ENCODE measurements at regions not wholly inside any gene's neighbourhood (a gene's known extent, or its start where the extent isn't known, plus 50 kb on each side); places are given as distances from the start of the nearest gene placed in this dataset.

DNA sequence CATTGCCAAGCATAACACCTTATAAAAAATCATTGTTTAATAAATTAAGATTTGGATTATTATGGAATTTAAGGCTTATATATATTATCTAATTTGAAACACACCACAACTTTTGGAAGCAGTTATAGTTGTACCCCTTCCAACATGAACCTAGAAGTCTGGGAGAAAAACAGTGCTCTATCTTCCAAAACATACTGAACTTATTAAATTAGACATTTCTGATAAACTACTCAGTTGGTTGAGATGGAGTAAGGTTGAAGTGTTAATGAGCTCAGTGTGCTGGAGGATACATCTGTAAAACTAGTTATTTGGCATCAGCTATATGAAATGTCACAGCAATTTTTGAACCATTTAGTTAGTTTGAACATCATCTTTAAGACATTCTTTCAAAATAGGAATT, 227.4 kb downstream of the ALX1 start:
- no peak for DNase-seq (ENCODE audit: low spot score)
- Mint-ChIP-seq H3K27me3 (ENCODE audit: unreplicated experiment) (no peaks in the 10 kb centered on the region), H3K9me3 (ENCODE audit: unreplicated experiment) (no peaks in the 10 kb centered on the region), H3K4me1 (ENCODE audit: unreplicated experiment) (no peaks in the 10 kb centered on the region), H3K4me3 (ENCODE audit: unreplicated experiment) (no peak overlapping the region), H3K36me3 (ENCODE audit: low read depth, unreplicated experiment) (no peaks in the 10 kb centered on the region), H3K27ac (ENCODE audit: unreplicated experiment) (no peak overlapping the region)
- TF ChIP-seq, protein P1, sequence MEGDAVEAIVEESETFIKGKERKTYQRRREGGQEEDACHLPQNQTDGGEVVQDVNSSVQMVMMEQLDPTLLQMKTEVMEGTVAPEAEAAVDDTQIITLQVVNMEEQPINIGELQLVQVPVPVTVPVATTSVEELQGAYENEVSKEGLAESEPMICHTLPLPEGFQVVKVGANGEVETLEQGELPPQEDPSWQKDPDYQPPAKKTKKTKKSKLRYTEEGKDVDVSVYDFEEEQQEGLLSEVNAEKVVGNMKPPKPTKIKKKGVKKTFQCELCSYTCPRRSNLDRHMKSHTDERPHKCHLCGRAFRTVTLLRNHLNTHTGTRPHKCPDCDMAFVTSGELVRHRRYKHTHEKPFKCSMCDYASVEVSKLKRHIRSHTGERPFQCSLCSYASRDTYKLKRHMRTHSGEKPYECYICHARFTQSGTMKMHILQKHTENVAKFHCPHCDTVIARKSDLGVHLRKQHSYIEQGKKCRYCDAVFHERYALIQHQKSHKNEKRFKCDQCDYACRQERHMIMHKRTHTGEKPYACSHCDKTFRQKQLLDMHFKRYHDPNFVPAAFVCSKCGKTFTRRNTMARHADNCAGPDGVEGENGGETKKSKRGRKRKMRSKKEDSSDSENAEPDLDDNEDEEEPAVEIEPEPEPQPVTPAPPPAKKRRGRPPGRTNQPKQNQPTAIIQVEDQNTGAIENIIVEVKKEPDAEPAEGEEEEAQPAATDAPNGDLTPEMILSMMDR (IDR thresholded peaks at IDR 0.05; ENCODE audit: unreplicated experiment): no peak

DNA sequence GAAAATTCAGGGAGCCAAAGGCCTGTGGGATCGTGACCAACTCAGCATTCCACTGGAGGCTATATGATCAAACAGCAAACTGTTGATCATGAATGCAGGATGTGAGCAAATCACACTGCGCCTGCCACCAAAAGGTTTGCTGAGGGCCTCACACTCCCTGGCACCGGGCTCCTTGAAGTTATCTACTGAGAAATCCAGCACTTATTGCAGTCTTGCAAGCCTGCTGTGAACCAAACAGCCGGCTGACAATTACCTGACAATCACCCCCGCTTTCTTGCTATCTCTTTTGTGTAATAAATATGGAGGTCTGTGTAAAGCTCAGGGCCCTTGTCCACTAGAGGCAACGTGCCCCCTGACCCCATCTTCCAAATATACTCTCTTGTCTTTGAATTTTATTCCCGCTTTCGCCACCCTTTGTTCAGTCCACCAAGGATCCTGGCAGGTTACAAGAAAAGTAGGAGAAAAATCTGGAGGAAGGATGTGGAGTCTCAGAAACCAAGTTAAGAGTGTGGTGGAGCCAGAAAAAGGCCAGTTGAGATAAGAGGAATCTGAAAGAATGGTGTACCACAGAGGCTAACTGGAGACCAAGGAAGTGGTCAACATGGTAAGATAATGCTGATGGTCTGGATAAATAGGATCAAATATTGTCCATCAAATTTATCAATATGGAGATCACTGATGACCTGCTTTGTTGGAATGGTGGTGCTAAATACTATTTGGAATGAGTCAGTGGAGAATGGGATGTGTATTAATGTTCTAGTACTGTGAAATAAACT, 229.2 kb downstream of the ALX1 start:
- Mint-ChIP-seq H3K4me3 (ENCODE audit: unreplicated experiment) (no peak overlapping the region), H3K36me3 (ENCODE audit: low read depth, unreplicated experiment) (no peaks in the 10 kb centered on the region), H3K4me1 (ENCODE audit: unreplicated experiment) (no peaks in the 10 kb centered on the region), H3K27me3 (ENCODE audit: unreplicated experiment) (no peaks in the 10 kb centered on the region), H3K27ac (ENCODE audit: unreplicated experiment) (no peak overlapping the region), H3K9me3 (ENCODE audit: unreplicated experiment) (no peaks in the 10 kb centered on the region)
- DNase-seq (ENCODE audit: low spot score): no peak
- TF ChIP-seq, protein P1 (IDR thresholded peaks at IDR 0.05; ENCODE audit: unreplicated experiment): no peak

DNA sequence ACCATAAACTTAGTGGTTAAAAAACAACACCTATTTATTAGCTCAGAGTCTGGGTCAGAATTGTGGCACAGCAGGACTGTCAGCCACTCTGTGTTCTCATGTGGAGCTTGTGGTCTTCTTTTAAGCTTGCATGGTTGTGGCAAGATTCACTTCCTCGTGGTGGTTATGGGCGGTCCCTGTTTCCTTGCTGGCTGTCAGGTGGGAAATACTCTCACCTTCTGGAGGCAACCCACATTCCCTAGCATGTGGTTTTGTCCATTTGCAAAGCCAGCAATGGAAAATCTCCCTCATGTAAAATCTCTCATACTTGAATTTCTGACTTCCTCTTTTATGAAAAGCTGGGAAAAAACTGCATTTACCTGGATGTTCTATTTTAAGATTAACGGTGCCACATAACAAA, 229.8 kb downstream of the ALX1 start:
- H3K9me3 Mint-ChIP-seq (ENCODE audit: unreplicated experiment): no peaks in the 10 kb centered on the region
- DNase-seq (ENCODE audit: low spot score): no peak
- H3K27me3 Mint-ChIP-seq (ENCODE audit: unreplicated experiment): no peaks in the 10 kb centered on the region
- H3K27ac Mint-ChIP-seq (ENCODE audit: unreplicated experiment): no peak overlapping the region
- H3K4me3 Mint-ChIP-seq (ENCODE audit: unreplicated experiment): no peak overlapping the region
- H3K4me1 Mint-ChIP-seq (ENCODE audit: unreplicated experiment): no peaks in the 10 kb centered on the region
- H3K36me3 Mint-ChIP-seq (ENCODE audit: low read depth, unreplicated experiment): no peaks in the 10 kb centered on the region
- TF ChIP-seq, protein P1 (IDR thresholded peaks at IDR 0.05; ENCODE audit: unreplicated experiment): no peak

- Mint-ChIP-seq H3K4me1 (ENCODE audit: unreplicated experiment) (no peaks in the 10 kb centered on the region), H3K27me3 (ENCODE audit: unreplicated experiment) (no peaks in the 10 kb centered on the region), H3K36me3 (ENCODE audit: low read depth, unreplicated experiment) (no peaks in the 10 kb centered on the region), H3K4me3 (ENCODE audit: unreplicated experiment) (no peak overlapping the region), H3K27ac (ENCODE audit: unreplicated experiment) (no peak overlapping the region), H3K9me3 (ENCODE audit: unreplicated experiment) (no peaks in the 10 kb centered on the region)
- no peak for DNase-seq (ENCODE audit: low spot score)
- TF ChIP-seq, protein P1 (IDR thresholded peaks at IDR 0.05; ENCODE audit: unreplicated experiment): no peak
These were observed 236.0 kb downstream of the ALX1 start for GRCh38 chr12:85516039-85516438.

DNA sequence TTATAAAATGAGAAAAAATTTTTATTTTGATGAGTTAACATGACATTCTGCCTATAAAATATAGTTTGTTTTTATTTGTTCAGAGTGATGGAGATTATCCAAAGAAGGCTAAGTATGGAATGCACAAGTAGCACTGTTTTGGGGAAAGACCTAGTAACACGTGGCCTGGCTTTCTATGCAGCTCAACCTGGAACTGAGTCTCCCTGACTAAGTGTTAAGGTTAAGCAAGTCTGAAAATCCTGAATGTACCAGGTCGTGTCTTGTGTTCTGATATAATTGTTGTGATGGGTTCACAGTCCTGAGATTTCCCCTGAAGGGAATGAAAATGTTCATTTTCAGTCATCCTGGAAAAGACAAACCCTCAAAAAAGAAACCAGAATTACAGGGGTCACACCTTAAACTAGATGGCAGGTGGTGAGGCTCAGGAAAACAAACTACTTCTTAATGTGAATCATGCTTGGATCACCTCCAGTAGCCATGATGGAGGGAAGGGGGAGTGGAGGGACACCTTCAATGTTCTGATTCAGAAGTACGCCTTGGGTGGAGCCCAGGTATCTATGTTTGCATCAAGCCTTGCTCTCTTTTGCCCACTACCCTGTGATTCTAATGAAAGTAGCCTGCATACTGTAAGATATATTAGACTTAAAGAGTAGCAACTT, 236.8 kb downstream of the ALX1 start:
- H3K9me3 Mint-ChIP-seq (ENCODE audit: unreplicated experiment): no peaks in the 10 kb centered on the region
- TF ChIP-seq, protein P1 (IDR thresholded peaks at IDR 0.05; ENCODE audit: unreplicated experiment): no peak
- no peak for DNase-seq (ENCODE audit: low spot score)
- no peaks in the 10 kb centered on the region for H3K4me1 Mint-ChIP-seq (ENCODE audit: unreplicated experiment)
- no peaks in the 10 kb centered on the region for H3K36me3 Mint-ChIP-seq (ENCODE audit: low read depth, unreplicated experiment)
- no peaks in the 10 kb centered on the region for H3K27me3 Mint-ChIP-seq (ENCODE audit: unreplicated experiment)
- no peak overlapping the region for H3K4me3 Mint-ChIP-seq (ENCODE audit: unreplicated experiment)
- no peak overlapping the region for H3K27ac Mint-ChIP-seq (ENCODE audit: unreplicated experiment)
